Testis (tissue), 2 donors: ENCODE measurements at regions not wholly inside any gene's neighbourhood (a gene's known extent, or its start where the extent isn't known, plus 50 kb on each side); places are given as distances from the start of the nearest gene placed in this dataset.

Source experiments
- CTCF ChIP-seq, 3 experiments: fragments of 450-650 bp in 2 of 3; fragments of 200-600 bp in 1 of 3; sonication (generic) in 1 of 3; IDR thresholded peaks; one replicate each; pipeline ENCODE4 v1.5.1; 2016 to 2019; ENCODE audit warnings: antibody characterized with exemption in 3 of 3, mild to moderate bottlenecking in 2 of 3, moderate library complexity in 1 of 3
- POLR2A ChIP-seq: fragments of 450-650 bp; IDR thresholded peaks from one replicate; pipeline ENCODE4 v1.6.1; 2017; ENCODE audit warnings: antibody characterized with exemption, mild to moderate bottlenecking, moderate library complexity

- TF ChIP-seq CTCF (IDR thresholded peaks at IDR 0.05) (no peak), POLR2A (no peak)
Observed at GRCh38 chr6:169321546-169321945, 67.9 kb upstream of the THBS2 start.
